ENCODE measurements at regions not wholly inside any gene's neighbourhood (a gene's known extent, or its start where the extent isn't known, plus 50 kb on each side); places are given as distances from the start of the nearest gene placed in this dataset.

GRCh38 chr10:118118716-118119115 lies 72.0 kb upstream of the RAB11FIP2 start:
- CTCF ChIA-PET: no interaction called here
- Histone ChIP-seq H3K4me3 (ENCODE audit: low read depth, low read length, poor library complexity, severe bottlenecking) (no peak overlapping the region), H3K36me3 (ENCODE audit: insufficient read depth, low read length, poor library complexity, severe bottlenecking) (no peaks in the 10 kb centered on the region), H3K4me1 (ENCODE audit: insufficient read depth, low read length, poor library complexity, severe bottlenecking) (no peaks in the 10 kb centered on the region), H3K27ac (ENCODE audit: low read depth, low read length, poor library complexity, severe bottlenecking) (no peak overlapping the region), H3K9me3 (ENCODE audit: low read depth, low read length, poor library complexity, severe bottlenecking) (no peaks in the 10 kb centered on the region), H3K27me3 (replicated peaks; ENCODE audit: insufficient read depth, low read depth, low read length, poor library complexity) (no peaks in the 10 kb centered on the region)
- TF ChIP-seq CTCF (conservative IDR thresholded peaks at IDR 0.05; ENCODE audit: low read depth, low read length): no peak
- no peak for TF ChIP-seq EZH2 (IDR thresholded peaks at IDR 0.05; ENCODE audit: borderline replicate concordance, low read depth, low read length, poor library complexity, severe bottlenecking)
- BruUV-seq (replicated peaks): no TSS peak
- DNase-seq (ENCODE audit: low spot score): no peak
- intact Hi-C loops (cut with micrococcal nuclease; ENCODE audit: unreplicated experiment): no loop called here
- POLR2A ChIA-PET (ENCODE audit: low non-redundant PET): no interaction called here

DNA sequence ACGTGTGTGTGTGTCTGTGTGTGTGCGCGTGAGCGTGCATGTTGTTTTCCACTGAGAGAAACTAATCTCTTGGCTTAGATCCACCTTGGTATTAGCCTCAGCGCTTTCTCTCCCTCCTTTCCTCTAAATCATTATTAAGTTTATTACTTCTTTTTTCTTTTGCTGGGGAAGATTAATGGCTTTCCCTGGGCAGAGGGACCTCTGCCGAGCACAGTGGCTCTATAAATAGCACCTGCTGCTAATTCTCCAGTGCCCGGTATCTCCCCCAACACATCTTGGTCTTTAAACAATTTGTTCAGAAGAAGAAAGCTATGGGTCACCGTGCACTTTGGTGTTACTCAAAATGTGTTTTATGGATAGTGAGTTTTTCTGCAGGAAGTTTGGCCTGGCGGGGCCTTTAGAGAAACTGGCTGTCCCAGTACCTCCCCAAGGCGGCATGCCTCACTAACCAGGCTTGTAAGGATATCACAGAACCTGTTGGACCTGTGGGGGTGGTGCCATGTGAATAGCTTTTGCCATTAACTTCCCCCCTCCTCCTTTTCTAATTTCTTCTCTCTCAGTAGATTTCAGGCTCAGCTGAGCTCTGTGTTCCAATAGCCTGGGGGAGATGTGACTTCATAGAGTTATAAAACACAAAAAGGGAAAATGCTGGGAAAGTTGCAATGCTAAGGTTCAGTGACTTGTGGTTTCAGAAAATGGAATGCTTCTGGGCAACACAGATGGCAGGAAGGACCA lies 70.1 kb upstream of the RAB11FIP2 start:
- TF ChIP-seq EZH2 (IDR thresholded peaks at IDR 0.05; ENCODE audit: borderline replicate concordance, low read depth, low read length, poor library complexity, severe bottlenecking): no peak
- intact Hi-C loops (cut with micrococcal nuclease; ENCODE audit: unreplicated experiment): no loop called here
- POLR2A ChIA-PET (ENCODE audit: low non-redundant PET): no interaction called here

DNA sequence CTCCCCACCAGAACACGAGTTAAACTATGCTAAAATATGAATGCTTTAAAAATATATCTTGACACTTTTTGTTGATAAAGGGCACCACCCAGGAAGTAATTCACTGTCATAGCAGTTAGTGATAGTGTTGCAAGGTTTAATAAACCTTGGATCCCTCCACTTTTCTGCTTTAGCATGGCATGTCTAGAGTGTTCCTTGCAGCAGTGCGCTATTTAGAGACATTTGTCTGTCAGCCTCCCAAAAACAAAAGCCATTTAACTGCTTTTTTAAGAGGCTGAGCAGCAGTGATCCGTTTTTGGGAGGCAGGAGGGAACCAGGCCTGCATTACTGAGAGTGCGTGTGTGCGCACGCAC lies 69.6 kb upstream of the RAB11FIP2 start:
- Histone ChIP-seq H3K4me1 (ENCODE audit: insufficient read depth, low read length, poor library complexity, severe bottlenecking) (no peaks in the 10 kb centered on the region), H3K9me3 (ENCODE audit: low read depth, low read length, poor library complexity, severe bottlenecking) (no peaks in the 10 kb centered on the region), H3K4me3 (ENCODE audit: low read depth, low read length, poor library complexity, severe bottlenecking) (no peak overlapping the region), H3K27ac (ENCODE audit: low read depth, low read length, poor library complexity, severe bottlenecking) (no peak overlapping the region), H3K36me3 (ENCODE audit: insufficient read depth, low read length, poor library complexity, severe bottlenecking) (no peaks in the 10 kb centered on the region), H3K27me3 (replicated peaks; ENCODE audit: insufficient read depth, low read depth, low read length, poor library complexity) (no peaks in the 10 kb centered on the region)
- no peak for DNase-seq (ENCODE audit: low spot score)
- CTCF ChIA-PET: no interaction called here
- BruUV-seq (replicated peaks): no TSS peak
- no peak for TF ChIP-seq EZH2 (IDR thresholded peaks at IDR 0.05; ENCODE audit: borderline replicate concordance, low read depth, low read length, poor library complexity, severe bottlenecking)
- TF ChIP-seq CTCF (conservative IDR thresholded peaks at IDR 0.05; ENCODE audit: low read depth, low read length): no peak
- POLR2A ChIA-PET (ENCODE audit: low non-redundant PET): no interaction called here
- intact Hi-C loops (cut with micrococcal nuclease; ENCODE audit: unreplicated experiment): no loop called here

More for the DNA sequence above, 70.1 kb upstream of the RAB11FIP2 start:
- Histone ChIP-seq H3K9me3 (ENCODE audit: low read depth, low read length, poor library complexity, severe bottlenecking) (no peaks in the 10 kb centered on the region), H3K4me1 (ENCODE audit: insufficient read depth, low read length, poor library complexity, severe bottlenecking) (no peaks in the 10 kb centered on the region), H3K27ac (ENCODE audit: low read depth, low read length, poor library complexity, severe bottlenecking) (no peak overlapping the region), H3K36me3 (ENCODE audit: insufficient read depth, low read length, poor library complexity, severe bottlenecking) (no peaks in the 10 kb centered on the region), H3K27me3 (replicated peaks; ENCODE audit: insufficient read depth, low read depth, low read length, poor library complexity) (no peaks in the 10 kb centered on the region), H3K4me3 (ENCODE audit: low read depth, low read length, poor library complexity, severe bottlenecking) (no peak overlapping the region)
- CTCF ChIA-PET: no interaction called here
- BruUV-seq (replicated peaks): no TSS peak
- DNase-seq (ENCODE audit: low spot score): no peak

GRCh38 chr10:118115701-118116100 lies 69.0 kb upstream of the RAB11FIP2 start:
- CTCF ChIA-PET: no interaction called here
- no peak for TF ChIP-seq CTCF (conservative IDR thresholded peaks at IDR 0.05; ENCODE audit: low read depth, low read length)
- no peak for TF ChIP-seq EZH2 (IDR thresholded peaks at IDR 0.05; ENCODE audit: borderline replicate concordance, low read depth, low read length, poor library complexity, severe bottlenecking)
- Histone ChIP-seq H3K27ac (ENCODE audit: low read depth, low read length, poor library complexity, severe bottlenecking) (no peak overlapping the region), H3K4me3 (ENCODE audit: low read depth, low read length, poor library complexity, severe bottlenecking) (no peak overlapping the region), H3K4me1 (ENCODE audit: insufficient read depth, low read length, poor library complexity, severe bottlenecking) (no peaks in the 10 kb centered on the region), H3K27me3 (replicated peaks; ENCODE audit: insufficient read depth, low read depth, low read length, poor library complexity) (peaks cover 2% of the 10 kb centered on the region), H3K9me3 (ENCODE audit: low read depth, low read length, poor library complexity, severe bottlenecking) (no peaks in the 10 kb centered on the region), H3K36me3 (ENCODE audit: insufficient read depth, low read length, poor library complexity, severe bottlenecking) (no peaks in the 10 kb centered on the region)
- intact Hi-C loops (cut with micrococcal nuclease; ENCODE audit: unreplicated experiment): no loop called here
- no peak for DNase-seq (ENCODE audit: low spot score)
- POLR2A ChIA-PET (ENCODE audit: low non-redundant PET): no interaction called here
- no TSS peak for BruUV-seq (replicated peaks)

Measured in A673 (cell line).